Astrocyte (in vitro differentiated cells and primary cell): ENCODE measurements at regions not wholly inside any gene's neighbourhood (a gene's known extent, or its start where the extent isn't known, plus 50 kb on each side); places are given as distances from the start of the nearest gene placed in this dataset.

Experiments
- DNase-seq: peaks from one replicate; pipeline ENCODE4 v3.0.0-alpha.2; 2010; ENCODE audit warnings: low read depth
- FAIRE-seq: peaks from 2 replicates; lab custom pipeline; 2011; peaks lifted over from hg19 to GRCh38; lab: Jason Lieb, UNC
- H2AFZ ChIP-seq: 2 replicates; pipeline ENCODE4 v1.6.0; 2012; ENCODE audit warnings: low read depth, low read length, inconsistent platforms
- H3K27ac ChIP-seq: 2 replicates; pipeline ENCODE4 v1.5.1; 2011; ENCODE audit warnings: low read depth, low read length, inconsistent platforms
- H3K27me3 ChIP-seq: 2 replicates; pipeline ENCODE4 v1.6.0; 2011; ENCODE audit warnings: low read length, inconsistent platforms; ENCODE audit not compliant: insufficient read depth
- H3K36me3 ChIP-seq: 2 replicates; pipeline ENCODE4 v1.5.1; 2011; ENCODE audit warnings: low read length, inconsistent platforms; ENCODE audit not compliant: insufficient read depth
- H3K4me1 ChIP-seq: 2 replicates; pipeline ENCODE4 v1.5.1; 2011; ENCODE audit warnings: low read length, inconsistent platforms; ENCODE audit not compliant: insufficient read depth
- H3K4me2 ChIP-seq: 2 replicates; pipeline ENCODE4 v1.6.0; 2012; ENCODE audit warnings: low read length, inconsistent platforms
- H3K4me3 ChIP-seq: 2 replicates; pipeline ENCODE4 v1.5.1; 2011; ENCODE audit warnings: low read depth, mild to moderate bottlenecking, low read length, inconsistent platforms; ENCODE audit not compliant: insufficient read depth
- H3K79me2 ChIP-seq: 2 replicates; pipeline ENCODE4 v1.6.0; 2012; ENCODE audit warnings: mild to moderate bottlenecking, low read length, inconsistent platforms; ENCODE audit not compliant: insufficient read depth
- H3K9ac ChIP-seq: 2 replicates; pipeline ENCODE4 v1.6.0; 2012; ENCODE audit warnings: mild to moderate bottlenecking, low read length, inconsistent platforms
- H3K9me3 ChIP-seq: 2 replicates; pipeline ENCODE4 v1.5.1; 2012; ENCODE audit warnings: low read depth, mild to moderate bottlenecking, low read length, inconsistent platforms; ENCODE audit not compliant: insufficient read depth
- H4K20me1 ChIP-seq: 2 replicates; pipeline ENCODE4 v1.6.0; 2012; ENCODE audit warnings: low read length, inconsistent platforms; ENCODE audit not compliant: insufficient read depth
- H3K27ac Mint-ChIP-seq: one replicate; pipeline ENCODE4 v1.8.0; 2021; ENCODE audit warnings: mild to moderate bottlenecking, mixed read lengths; ENCODE audit not compliant: unreplicated experiment
- H3K27me3 Mint-ChIP-seq: one replicate; pipeline ENCODE4 v1.8.0; 2021; ENCODE audit warnings: low read depth, mixed read lengths; ENCODE audit not compliant: unreplicated experiment
- H3K36me3 Mint-ChIP-seq: one replicate; pipeline ENCODE4 v1.8.0; 2021; ENCODE audit warnings: low read depth, mixed read lengths; ENCODE audit not compliant: unreplicated experiment
- H3K4me1 Mint-ChIP-seq: one replicate; pipeline ENCODE4 v1.8.0; 2021; ENCODE audit warnings: low read depth, mixed read lengths; ENCODE audit not compliant: unreplicated experiment
- H3K4me3 Mint-ChIP-seq: one replicate; pipeline ENCODE4 v1.8.0; 2021; ENCODE audit warnings: mild to moderate bottlenecking, moderate library complexity, mixed read lengths; ENCODE audit not compliant: unreplicated experiment
- H3K9me3 Mint-ChIP-seq: one replicate; pipeline ENCODE4 v1.8.0; 2021; ENCODE audit warnings: mild to moderate bottlenecking, mixed read lengths; ENCODE audit not compliant: unreplicated experiment
- CTCF ChIP-seq: IDR thresholded peaks from 2 replicates; pipeline ENCODE4 v1.5.1; 2011; ENCODE audit warnings: low read depth, mild to moderate bottlenecking, inconsistent platforms, low read length, moderate library complexity; ENCODE audit not compliant: insufficient read depth
- EZH2 ChIP-seq: IDR thresholded peaks from 2 replicates; pipeline ENCODE4 v1.6.1; 2012; ENCODE audit warnings: mild to moderate bottlenecking, low read length, inconsistent platforms; ENCODE audit not compliant: insufficient read depth

GRCh38 chr3:177832880-177833279 is 635.6 kb upstream of the TBL1XR1 start:
- DNase-seq (no peak), FAIRE-seq (no peak)
- no peak overlapping the region for H3K27ac ChIP-seq
- H3K27me3 ChIP-seq: no peaks in the 10 kb centered on the region
- peaks cover 47% of the 10 kb centered on the region for H3K4me1 Mint-ChIP-seq
- no peak overlapping the region for H3K4me3 Mint-ChIP-seq
- H3K9me3 ChIP-seq: no peaks in the 10 kb centered on the region
- H3K9ac ChIP-seq: no peak overlapping the region
- no peaks in the 10 kb centered on the region for H4K20me1 ChIP-seq
- H3K4me3 ChIP-seq: no peak overlapping the region
- peaks cover 17% of the 10 kb centered on the region for H3K4me1 ChIP-seq
- H3K27me3 Mint-ChIP-seq: no peaks in the 10 kb centered on the region
- TF ChIP-seq EZH2: no peak
- no peak for TF ChIP-seq CTCF
- no peaks in the 10 kb centered on the region for H3K36me3 Mint-ChIP-seq
- no peak overlapping the region for H3K4me2 ChIP-seq
- no peak overlapping the region for H2AFZ ChIP-seq
- H3K36me3 ChIP-seq: no peaks in the 10 kb centered on the region
- H3K27ac Mint-ChIP-seq: no peak overlapping the region
- H3K79me2 ChIP-seq: no peaks in the 10 kb centered on the region
- no peaks in the 10 kb centered on the region for H3K9me3 Mint-ChIP-seq

- H3K4me1 ChIP-seq: peaks cover 18% of the 10 kb centered on the region
Measured at GRCh38 chr3:177833332-177833731, 636.0 kb upstream of the TBL1XR1 start.

More at GRCh38 chr3:177833332-177833731, 636.0 kb upstream of the TBL1XR1 start:
- Histone ChIP-seq H2AFZ (no peak overlapping the region), H3K4me2 (no peak overlapping the region), H3K27me3 (no peaks in the 10 kb centered on the region), H4K20me1 (no peaks in the 10 kb centered on the region), H3K79me2 (no peaks in the 10 kb centered on the region), H3K9me3 (no peaks in the 10 kb centered on the region), H3K27ac (no peak overlapping the region), H3K4me3 (no peak overlapping the region), H3K36me3 (no peaks in the 10 kb centered on the region), H3K9ac (no peak overlapping the region)
- Mint-ChIP-seq H3K4me1 (peaks cover 46% of the 10 kb centered on the region), H3K36me3 (no peaks in the 10 kb centered on the region), H3K27me3 (no peaks in the 10 kb centered on the region), H3K27ac (no peak overlapping the region), H3K9me3 (no peaks in the 10 kb centered on the region), H3K4me3 (no peak overlapping the region)
- no peak for TF ChIP-seq EZH2
- no peak for TF ChIP-seq CTCF
- no peak for DNase-seq
- FAIRE-seq: no peak
